22Rv1 (cell line): ENCODE measurements at regions not wholly inside any gene's neighbourhood (a gene's known extent, or its start where the extent isn't known, plus 50 kb on each side); places are given as distances from the start of the nearest gene placed in this dataset.

Experiments
- CTCF ChIP-seq: fragments of 450-650 bp; IDR thresholded peaks from 2 replicates; pipeline ENCODE4 v1.5.1; 2017; ENCODE audit warnings: mild to moderate bottlenecking
- ZFX ChIP-seq: fragments of 450-650 bp; IDR thresholded peaks from 2 replicates; pipeline ENCODE4 v1.6.1; 2017; ENCODE audit warnings: antibody characterized with exemption, borderline replicate concordance

- TF ChIP-seq CTCF (no peak), ZFX (no peak)
These were observed 154.1 kb downstream of the EN1 start for GRCh38 chr2:118693287-118693822.
